Adrenal gland (tissue), 9 donors: ENCODE measurements at regions not wholly inside any gene's neighbourhood (a gene's known extent, or its start where the extent isn't known, plus 50 kb on each side); places are given as distances from the start of the nearest gene placed in this dataset.

Experiments
- DNase-seq, 7 donors: peaks; one replicate each; pipeline ENCODE4 v3.0.0-alpha.2; 2019 to 2020
- H3K27ac ChIP-seq, 5 donors: fragments of 200-600 bp; sonication (generic) in 4 of 5; 1 replicate in 3 of 5; 2 replicates in 2 of 5; pipeline versions ENCODE4 v1.5.1 to v1.8.0; 2016 to 2020; ENCODE audit warnings: mild to moderate bottlenecking in 1 of 5
- H3K27me3 ChIP-seq: fragments of 200-600 bp; 2 replicates; pipeline ENCODE4 v1.8.0; 2021
- H3K36me3 ChIP-seq, 2 donors: fragments of 200-600 bp; replicated peaks in 1 of 2; 1 replicate in 1 of 2; 2 replicates in 1 of 2; pipeline versions ENCODE4 v1.5.1 to v1.8.0; 2018 to 2022
- H3K4me1 ChIP-seq, 2 donors: fragments of 200-600 bp; replicated peaks in 1 of 2; 1 replicate in 1 of 2; 2 replicates in 1 of 2; pipeline versions ENCODE4 v1.5.1 to v1.8.0; 2018 to 2021
- H3K4me3 ChIP-seq, 4 donors: fragments of 200-600 bp; sonication (generic) in 3 of 4; one replicate each; pipeline ENCODE4 v1.5.1; 2016 to 2018
- H3K9me3 ChIP-seq, 3 donors: fragments of 200-600 bp; sonication (generic) in 1 of 3; replicated peaks in 1 of 3; 1 replicate in 2 of 3; 2 replicates in 1 of 3; pipeline versions ENCODE4 v1.5.1 to v1.8.0; 2016 to 2021
- CTCF ChIP-seq, 6 experiments: fragments of 450-650 bp in 4 of 6; fragments of 200-600 bp in 2 of 6; sonication (generic) in 1 of 6; IDR thresholded peaks; 1 replicate in 5 of 6; 2 replicates in 1 of 6; pipeline versions ENCODE4 v1.5.1 to v1.8.0; 2016 to 2021; ENCODE audit warnings: antibody characterized with exemption in 6 of 6, mild to moderate bottlenecking in 2 of 6, moderate library complexity in 1 of 6
- POLR2A ChIP-seq, 2 donors: fragments of 450-650 bp; IDR thresholded peaks; one replicate each; pipeline ENCODE4 v1.6.1; 2017; ENCODE audit warnings: antibody characterized with exemption in 2 of 2, mild to moderate bottlenecking in 2 of 2, moderate library complexity in 1 of 2
- WGBS, 4 donors: extraction: QIAGEN DNeasy Blood & Tissue Kit in 2 of 4; methylation state at CpG; one replicate each; pipeline versions ENCODE4 v1.1.5 to v1.1.7; 2013 to 2017; 5-methylcytosine and 5-hydroxymethylcytosine counted together
- intact Hi-C, 2 donors: fragments of 100-400 bp; cut with DNase I; formaldehyde crosslinking; loops; one replicate each; pipeline versions ENCODE4 v1.14.1 to v1.15.0; 2022 to 2023
- donor health status: healthy with polysubstance abuse.
- donor health status: Bipolar disorder and iron deficiency.
- donor health status: DM: yes; HTN: yes; CAD: no.
- donor health status: DM: no; HTN: no; CAD: no.
- donor health status: DM: no; HTN: no; CAD: no.

DNA sequence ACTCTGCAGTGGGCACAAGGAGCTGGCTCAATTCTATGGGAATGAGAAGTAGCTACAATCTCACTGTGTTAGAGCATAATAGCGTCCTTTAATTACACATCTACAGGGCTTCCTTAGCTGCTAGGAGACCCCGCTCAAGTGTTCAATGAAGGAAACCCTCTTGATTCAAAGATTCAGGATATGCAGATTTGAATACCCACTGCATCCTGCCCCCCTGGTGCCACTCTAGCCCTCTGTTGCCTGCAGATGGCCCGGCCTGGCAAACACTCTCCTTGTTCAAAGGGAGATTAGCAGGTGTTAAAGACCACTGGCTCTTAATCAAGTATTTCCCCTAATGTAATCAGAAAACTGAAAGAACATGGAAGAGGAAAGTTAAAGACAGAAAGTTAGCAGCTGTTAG, 356.6 kb downstream of the VGLL3 start:
- no peaks in the 10 kb centered on the region for H3K27me3 ChIP-seq
- no peaks in the 10 kb centered on the region for H3K36me3 ChIP-seq
- 68 to 83% (median 75%) methylated on average over 2 to 3 of the region's 3 CpGs for WGBS, 4 donors
- TF ChIP-seq CTCF (IDR thresholded peaks at IDR 0.05) (no peak), POLR2A (IDR thresholded peaks at IDR 0.05) (no peak)
- H3K9me3 ChIP-seq = no peaks in the 10 kb centered on the region
- DNase-seq = no peak
- no peak overlapping the region for H3K4me3 ChIP-seq
- no peaks in the 10 kb centered on the region for H3K4me1 ChIP-seq
- intact Hi-C loops = no loop called here
- no peak overlapping the region for H3K27ac ChIP-seq

- DNase-seq = no peak
- Histone ChIP-seq H3K36me3 (no peaks in the 10 kb centered on the region), H3K9me3 (no peaks in the 10 kb centered on the region), H3K4me3 (no peak overlapping the region), H3K4me1 (no peaks in the 10 kb centered on the region), H3K27me3 (no peaks in the 10 kb centered on the region), H3K27ac (no peak overlapping the region)
- WGBS, 4 donors = 57 to 63% (median 60%) methylated on average over 4 of the region's 4 CpGs
- intact Hi-C loops = no loop called here
- TF ChIP-seq CTCF (IDR thresholded peaks at IDR 0.05) = no peak
Measured at GRCh38 chr3:86629511-86629910, 361.4 kb downstream of the VGLL3 start.

- intact Hi-C loops = no loop called here
- no peak overlapping the region for H3K4me3 ChIP-seq
- H3K9me3 ChIP-seq = no peaks in the 10 kb centered on the region
- H3K4me1 ChIP-seq = no peaks in the 10 kb centered on the region
- H3K27ac ChIP-seq = no peak overlapping the region
- H3K36me3 ChIP-seq = no peaks in the 10 kb centered on the region
- 77 to 96% (median 89%) methylated on average over 2 of the region's 2 CpGs for WGBS, 4 donors
- TF ChIP-seq POLR2A (IDR thresholded peaks at IDR 0.05) (no peak), CTCF (IDR thresholded peaks at IDR 0.05) (no peak)
- no peaks in the 10 kb centered on the region for H3K27me3 ChIP-seq
- no peak for DNase-seq
Measured at GRCh38 chr3:86624192-86624591, 366.8 kb downstream of the VGLL3 start.

DNA sequence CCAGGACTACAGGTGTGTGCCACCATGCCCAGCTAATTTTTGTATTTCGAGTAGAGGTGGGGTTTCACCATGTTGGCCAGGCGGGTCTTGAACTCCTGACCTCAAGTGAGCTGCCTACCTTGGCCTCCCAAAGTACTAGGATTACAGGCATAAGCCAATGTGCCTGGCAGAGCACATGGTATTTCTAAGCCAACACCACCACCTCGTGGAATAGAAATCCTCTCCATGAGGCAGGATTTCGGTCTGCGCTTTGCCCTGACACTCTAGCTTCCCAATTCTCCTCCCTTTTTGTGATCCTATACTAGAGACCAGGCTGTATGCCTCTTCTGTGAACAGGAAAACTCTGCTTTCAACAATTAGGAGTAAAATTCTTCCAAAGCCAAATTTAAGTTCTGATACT, 372.2 kb downstream of the VGLL3 start:
- TF ChIP-seq POLR2A (IDR thresholded peaks at IDR 0.05) (no peak), CTCF (IDR thresholded peaks at IDR 0.05) (no peak)
- Histone ChIP-seq H3K36me3 (no peaks in the 10 kb centered on the region), H3K4me1 (no peaks in the 10 kb centered on the region), H3K27me3 (no peaks in the 10 kb centered on the region), H3K4me3 (no peak overlapping the region), H3K9me3 (no peaks in the 10 kb centered on the region), H3K27ac (no peak overlapping the region)
- no peak for DNase-seq
- WGBS, 4 donors = 66 to 89% (median 66%) methylated on average over 3 to 5 of the region's 5 CpGs
- intact Hi-C loops = no loop called here
